CD4-positive, alpha-beta T cell treated with Interleukin-4 for 4 hours (primary cell): ENCODE measurements at regions not wholly inside any gene's neighbourhood (a gene's known extent, or its start where the extent isn't known, plus 50 kb on each side); places are given as distances from the start of the nearest gene placed in this dataset.
A peak's percentile ranks its signal among the peaks of the same experiment; 100 is the strongest.

Source experiments
- DNase-seq: peaks from one replicate; pipeline ENCODE4 v3.0.0-alpha.2; 2020

GRCh38 chr5:67381236-67381880, 184.8 kb upstream of the CD180 start:
- no peak for DNase-seq

- no peak for DNase-seq
These were observed 183.8 kb upstream of the CD180 start for GRCh38 chr5:67380431-67380830.

GRCh38 chr5:67379753-67380152, 183.2 kb upstream of the CD180 start:
- no peak for DNase-seq

- DNase-seq: no peak
These were observed 181.7 kb upstream of the CD180 start for GRCh38 chr5:67378256-67378655.

- DNase-seq: no peak
These were observed 181.0 kb upstream of the CD180 start for GRCh38 chr5:67377631-67378030.

- no peak for DNase-seq
These were observed 179.0 kb upstream of the CD180 start for GRCh38 chr5:67375606-67376005.

GRCh38 chr5:67374378-67374777, 177.8 kb upstream of the CD180 start:
- DNase-seq: no peak

GRCh38 chr5:67373518-67373917, 176.9 kb upstream of the CD180 start:
- DNase-seq: no peak

- DNase-seq: no peak
These were observed 176.3 kb upstream of the CD180 start for GRCh38 chr5:67372887-67373286.

GRCh38 chr5:67371924-67372323, 175.3 kb upstream of the CD180 start:
- DNase-seq: no peak

- no peak for DNase-seq
These were observed 170.2 kb upstream of the CD180 start for GRCh38 chr5:67366691-67367395.

- DNase-seq: no peak
These were observed 169.7 kb upstream of the CD180 start for GRCh38 chr5:67366276-67366675.

GRCh38 chr5:67364381-67364970, 167.9 kb upstream of the CD180 start:
- no peak for DNase-seq

GRCh38 chr5:67363963-67364362, 167.4 kb upstream of the CD180 start:
- no peak for DNase-seq

GRCh38 chr5:67363180-67363709, 166.6 kb upstream of the CD180 start:
- DNase-seq: no peak

- DNase-seq: no peak
These were observed 165.5 kb upstream of the CD180 start for GRCh38 chr5:67361932-67362729.

- no peak for DNase-seq
These were observed 163.4 kb upstream of the CD180 start for GRCh38 chr5:67360047-67360446.

GRCh38 chr5:67358186-67358585, 161.6 kb upstream of the CD180 start:
- DNase-seq: no peak

- no peak for DNase-seq
These were observed 158.6 kb upstream of the CD180 start for GRCh38 chr5:67355120-67355713.

GRCh38 chr5:67353500-67354450, 157.2 kb upstream of the CD180 start:
- DNase-seq: no peak

GRCh38 chr5:67350618-67351201, 154.1 kb upstream of the CD180 start:
- peak; percentile 13 for DNase-seq
